Endothelial cell of umbilical vein (primary cell): ENCODE measurements at regions not wholly inside any gene's neighbourhood (a gene's known extent, or its start where the extent isn't known, plus 50 kb on each side); places are given as distances from the start of the nearest gene placed in this dataset.

Experiments used
- CTCF ChIP-seq, 2 donors: IDR thresholded peaks; 1 replicate in 1 of 2; 2 replicates in 1 of 2; pipeline ENCODE4 v1.5.1; 2011; ENCODE audit warnings: low read length in 2 of 2, mild to moderate bottlenecking in 2 of 2, moderate library complexity in 2 of 2, control low read depth in 1 of 2, inconsistent platforms in 1 of 2, low read depth in 1 of 2; ENCODE audit not compliant: insufficient read depth in 1 of 2; ENCODE audit errors: extremely low read depth in 1 of 2
- EZH2 ChIP-seq: IDR thresholded peaks from 2 replicates; pipeline ENCODE4 v1.6.1; 2012; ENCODE audit warnings: borderline replicate concordance, low read depth, mild to moderate bottlenecking, moderate library complexity, low read length, inconsistent platforms; ENCODE audit not compliant: severe bottlenecking
- FOS ChIP-seq: IDR thresholded peaks from 2 replicates; pipeline ENCODE4 v1.6.1; 2011; ENCODE audit warnings: mild to moderate bottlenecking, low read length, moderate library complexity, borderline replicate concordance; ENCODE audit not compliant: insufficient read depth
- GATA2 ChIP-seq: IDR thresholded peaks from 2 replicates; pipeline ENCODE4 v1.7.0; 2011; ENCODE audit warnings: low read depth, mild to moderate bottlenecking, moderate library complexity, mixed read lengths, low read length; ENCODE audit not compliant: insufficient read length, insufficient read depth
- MAX ChIP-seq: IDR thresholded peaks from 2 replicates; pipeline ENCODE4 v1.6.1; 2011; ENCODE audit not compliant: insufficient read depth, insufficient read length
- MYC ChIP-seq: IDR thresholded peaks from one replicate; pipeline ENCODE4 v1.6.1; 2011; ENCODE audit warnings: mild to moderate bottlenecking, low read depth, low read length
- POLR2A ChIP-seq: IDR thresholded peaks from 2 replicates; pipeline ENCODE4 v1.6.1; 2012; ENCODE audit warnings: low read depth, mild to moderate bottlenecking, control low read depth, low read length
- POLR2AphosphoS5 ChIP-seq: IDR thresholded peaks from 2 replicates; pipeline ENCODE4 v1.6.1; 2012; ENCODE audit warnings: low read depth, mild to moderate bottlenecking, control low read depth, low read length, moderate library complexity; ENCODE audit not compliant: insufficient read depth

- TF ChIP-seq POLR2A (no peak), EZH2 (no peak), CTCF (IDR thresholded peaks at IDR 0.05; ENCODE audit: extremely low read depth in 1 of 2, insufficient read depth in 1 of 2, low read depth in 1 of 2, low read length in 2 of 2) (no peak), MYC (no peak), FOS (no peak), GATA2 (no peak), MAX (no peak), POLR2AphosphoS5 (no peak)
Measured at GRCh38 chr14:21875791-21876190, 202.2 kb upstream of the OR4E1 start.
